RWPE2 (cell line): ENCODE measurements at regions not wholly inside any gene's neighbourhood (a gene's known extent, or its start where the extent isn't known, plus 50 kb on each side); places are given as distances from the start of the nearest gene placed in this dataset.

Experiments used
- ATAC-seq: fragments of 200-7000 bp; cut with Tn5 transposase; 3 replicates; pipeline ENCODE4 v1.9.1; 2021; ENCODE audit warnings: low read depth
- DNase-seq: peaks from one replicate; pipeline ENCODE4 v3.0.0-alpha.2; 2020; ENCODE audit warnings: low spot score
- H3K27ac ChIP-seq: fragments of 450-650 bp; 2 replicates; pipeline ENCODE4 v1.5.1; 2017; ENCODE audit warnings: mild to moderate bottlenecking; ENCODE audit not compliant: poor library complexity, severe bottlenecking
- H3K27me3 ChIP-seq: fragments of 250-450 bp; sonication (Bioruptor Pico); 2 replicates; pipeline ENCODE4 v1.5.1; 2021; ENCODE audit warnings: mild to moderate bottlenecking, moderate library complexity; ENCODE audit not compliant: insufficient read depth, poor library complexity, severe bottlenecking
- H3K36me3 ChIP-seq: fragments of 250-450 bp; sonication (Bioruptor Pico); 2 replicates; pipeline ENCODE4 v1.5.1; 2020; ENCODE audit warnings: low read depth, mild to moderate bottlenecking, moderate library complexity
- H3K4me1 ChIP-seq: fragments of 250-450 bp; sonication (Bioruptor Pico); 2 replicates; pipeline ENCODE4 v1.5.1; 2021; ENCODE audit warnings: mild to moderate bottlenecking, moderate library complexity; ENCODE audit not compliant: insufficient read depth, poor library complexity, severe bottlenecking
- H3K4me3 ChIP-seq: fragments of 250-450 bp; sonication (Bioruptor Pico); 2 replicates; pipeline ENCODE4 v1.5.1; 2021; ENCODE audit warnings: mild to moderate bottlenecking, moderate library complexity; ENCODE audit not compliant: severe bottlenecking
- H3K9me3 ChIP-seq: fragments of 250-450 bp; sonication (Bioruptor Pico); 2 replicates; pipeline ENCODE4 v1.5.1; 2021; ENCODE audit warnings: mild to moderate bottlenecking, moderate library complexity; ENCODE audit not compliant: severe bottlenecking
- CTCF ChIP-seq: fragments of 450-650 bp; IDR thresholded peaks from one replicate; pipeline ENCODE4 v1.5.1; 2017; ENCODE audit warnings: mild to moderate bottlenecking, moderate library complexity; ENCODE audit not compliant: poor library complexity, severe bottlenecking

DNA sequence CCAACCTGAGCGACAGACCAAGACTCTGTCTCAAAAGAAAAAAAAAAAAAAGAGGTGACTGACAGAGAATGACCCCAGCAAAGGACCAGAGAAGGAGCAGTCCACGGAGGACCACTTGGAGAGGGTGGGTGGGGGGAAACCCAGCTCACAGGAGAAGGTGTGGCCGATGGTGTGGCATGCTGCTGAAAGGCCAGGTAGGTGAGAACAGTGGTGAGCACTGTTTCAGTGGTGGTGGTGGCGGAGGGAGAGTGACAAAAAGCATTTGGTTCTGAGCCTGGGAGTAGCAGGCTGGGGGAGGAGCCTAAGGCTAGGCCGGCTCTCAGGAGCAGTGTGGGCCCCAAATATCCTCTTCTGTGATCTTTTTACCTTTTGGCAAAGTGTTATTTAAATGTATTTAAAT, 63.8 kb downstream of the IRF2BPL start:
- Histone ChIP-seq H3K27ac (no peak overlapping the region), H3K9me3 (no peaks in the 10 kb centered on the region), H3K27me3 (no peaks in the 10 kb centered on the region), H3K4me1 (peaks cover 30% of the 10 kb centered on the region), H3K36me3 (no peaks in the 10 kb centered on the region), H3K4me3 (no peak overlapping the region)
- no peak for TF ChIP-seq CTCF
- DNase-seq (no peak), ATAC-seq (no peak)

DNA sequence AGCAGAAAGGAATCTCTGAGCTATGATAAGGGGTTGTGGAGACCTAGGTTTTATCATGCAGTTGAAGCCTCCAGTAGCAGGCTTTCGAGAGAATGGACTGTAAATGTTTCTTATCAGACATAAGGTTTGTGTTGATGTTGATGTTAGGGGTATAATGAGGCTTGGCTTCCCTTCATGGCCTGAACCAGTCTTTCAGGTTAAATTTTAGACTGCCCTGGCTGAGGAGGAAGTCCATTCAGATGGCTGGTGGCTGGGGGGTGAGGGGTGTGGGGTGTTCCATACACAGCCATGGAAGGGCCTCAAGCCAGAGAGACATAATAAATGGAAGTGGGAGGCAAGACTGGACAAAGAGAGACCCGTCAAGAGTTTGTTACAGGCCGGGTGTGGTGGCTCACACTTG, 65.1 kb downstream of the IRF2BPL start:
- Histone ChIP-seq H3K27me3 (no peaks in the 10 kb centered on the region), H3K4me3 (no peak overlapping the region), H3K27ac (no peak overlapping the region), H3K36me3 (no peaks in the 10 kb centered on the region), H3K4me1 (peaks cover 44% of the 10 kb centered on the region), H3K9me3 (no peaks in the 10 kb centered on the region)
- ATAC-seq (no peak), DNase-seq (no peak)
- TF ChIP-seq CTCF, result no peak

GRCh38 chr14:76962303-76962660, 66.2 kb downstream of the IRF2BPL start:
- Histone ChIP-seq H3K4me1 (peaks cover 48% of the 10 kb centered on the region), H3K4me3 (no peak overlapping the region), H3K9me3 (no peaks in the 10 kb centered on the region), H3K36me3 (no peaks in the 10 kb centered on the region), H3K27ac (peak overlapping the region; percentile 95), H3K27me3 (no peaks in the 10 kb centered on the region)
- DNase-seq (no peak), ATAC-seq (no peak; the same call in 2 of the 3 replicates)
- TF ChIP-seq CTCF, result no peak

- Histone ChIP-seq H3K9me3 (no peaks in the 10 kb centered on the region), H3K36me3 (no peaks in the 10 kb centered on the region), H3K4me1 (peaks cover 53% of the 10 kb centered on the region), H3K27ac (peak overlapping the region; percentile 95), H3K27me3 (no peaks in the 10 kb centered on the region), H3K4me3 (peak overlapping the region; percentile 0)
- peak; percentile 83 for ATAC-seq
- no peak for TF ChIP-seq CTCF
- peak; percentile 97 for DNase-seq
Measured at GRCh38 chr14:76961631-76962302, 66.7 kb downstream of the IRF2BPL start.

GRCh38 chr14:76958980-76959710, 69.4 kb downstream of the IRF2BPL start:
- peak overlapping the region; percentile 95 for H3K27ac ChIP-seq
- no peak for TF ChIP-seq CTCF
- peak; percentile 48 for ATAC-seq

More at GRCh38 chr14:76958980-76959710, 69.4 kb downstream of the IRF2BPL start:
- Histone ChIP-seq H3K9me3 (no peaks in the 10 kb centered on the region), H3K4me1 (peaks cover 67% of the 10 kb centered on the region), H3K4me3 (no peak overlapping the region), H3K36me3 (no peaks in the 10 kb centered on the region), H3K27me3 (no peaks in the 10 kb centered on the region)
- peak; percentile 94 for DNase-seq
